Lower leg skin (tissue), 3 donors: ENCODE measurements at regions not wholly inside any gene's neighbourhood (a gene's known extent, or its start where the extent isn't known, plus 50 kb on each side); places are given as distances from the start of the nearest gene placed in this dataset.

Experiments
- CTCF ChIP-seq, 3 donors: fragments of 450-650 bp; IDR thresholded peaks; one replicate each; pipeline ENCODE4 v1.5.1; 2016; ENCODE audit warnings: antibody characterized with exemption in 3 of 3, mild to moderate bottlenecking in 3 of 3, moderate library complexity in 2 of 3
- POLR2A ChIP-seq, 2 donors: fragments of 450-650 bp; IDR thresholded peaks; one replicate each; pipeline ENCODE4 v1.6.1; 2016 to 2017; ENCODE audit warnings: antibody characterized with exemption in 2 of 2, mild to moderate bottlenecking in 1 of 2, moderate library complexity in 1 of 2

- TF ChIP-seq CTCF (IDR thresholded peaks at IDR 0.05), result no peak
- TF ChIP-seq POLR2A (IDR thresholded peaks at IDR 0.05), result no peak
These were observed 829.3 kb downstream of the TBC1D22A start for GRCh38 chr22:47591709-47592108.
